Stimulated activated naive B cell treated with anti-CD40 and anti-IgM and Interleukin-4, amounts not matched to agents 10 μg/mL and 1 μg/mL and 100 μg/mL, for 72 hours (primary cell): ENCODE measurements at regions not wholly inside any gene's neighbourhood (a gene's known extent, or its start where the extent isn't known, plus 50 kb on each side); places are given as distances from the start of the nearest gene placed in this dataset.
"Not testable (repeated sequence)": the region's sequence is repeated elsewhere in the genome, so short reads cannot be mapped to it uniquely, and the experiment has no call there.

Source experiments
- ATAC-seq, 2 donors: fragments of 150-1000 bp; cut with Tn5 transposase; replicated peaks; 2 replicates each; pipeline ENCODE4 v1.10.0; 2021; ENCODE audit warnings: moderate library complexity in 1 of 2
- DNase-seq: peaks from one replicate; pipeline ENCODE4 v3.0.0; 2021
- H3K27ac Mint-ChIP-seq: one replicate; pipeline ENCODE4 v1.8.0; 2022; ENCODE audit warnings: mild to moderate bottlenecking, mixed read lengths
- H3K27me3 Mint-ChIP-seq, 2 donors: one replicate each; pipeline ENCODE4 v1.8.0; 2022; ENCODE audit warnings: mixed read lengths in 2 of 2
- H3K36me3 Mint-ChIP-seq, 2 donors: one replicate each; pipeline ENCODE4 v1.8.0; 2022; ENCODE audit warnings: mixed read lengths in 2 of 2, mild to moderate bottlenecking in 1 of 2
- H3K4me1 Mint-ChIP-seq, 2 donors: one replicate each; pipeline ENCODE4 v1.8.0; 2022; ENCODE audit warnings: mixed read lengths in 2 of 2, mild to moderate bottlenecking in 1 of 2
- H3K4me3 Mint-ChIP-seq, 2 donors: one replicate each; pipeline ENCODE4 v1.8.0; 2022; ENCODE audit warnings: mild to moderate bottlenecking in 2 of 2, mixed read lengths in 2 of 2, moderate library complexity in 1 of 2
- H3K9me3 Mint-ChIP-seq, 2 donors: one replicate each; pipeline ENCODE4 v1.8.0; 2022; ENCODE audit warnings: mixed read lengths in 2 of 2, mild to moderate bottlenecking in 1 of 2

DNA sequence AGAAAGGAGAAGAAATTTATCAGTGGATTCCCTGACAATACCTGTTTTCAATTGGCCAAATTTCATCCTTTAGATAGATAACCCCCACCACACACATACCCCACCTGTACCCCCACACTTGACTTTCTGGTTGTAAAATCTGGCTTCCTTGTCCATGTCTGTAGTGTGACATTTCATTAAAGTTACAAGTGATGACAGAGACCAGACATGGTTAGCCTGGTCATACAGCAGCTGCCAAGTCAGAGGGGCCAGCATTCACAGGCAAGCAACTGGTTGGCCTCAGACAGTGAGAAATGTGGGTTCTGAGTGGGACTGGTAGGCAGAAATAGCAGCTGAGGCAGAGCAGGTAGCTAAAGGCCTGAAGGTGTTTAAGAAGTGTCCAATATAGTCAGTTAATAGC is 238.6 kb upstream of the SOX14 start:
- Mint-ChIP-seq H3K36me3 (no peaks in the 10 kb centered on the region), H3K9me3 (peaks cover 2 to 8% of the 10 kb centered on the region in 2 donors), H3K4me1 (no peaks in the 10 kb centered on the region), H3K27me3 (no peaks in the 10 kb centered on the region), H3K27ac (no peak overlapping the region), H3K4me3 (no peak overlapping the region)
- no peak for DNase-seq
- no peak for ATAC-seq

GRCh38 chr3:137542049-137542448 is 222.1 kb upstream of the SOX14 start:
- no peak overlapping the region for H3K4me3 Mint-ChIP-seq
- peaks cover 9 to 13% of the 10 kb centered on the region in 2 donors for H3K9me3 Mint-ChIP-seq
- H3K27ac Mint-ChIP-seq: no peak overlapping the region

DNA sequence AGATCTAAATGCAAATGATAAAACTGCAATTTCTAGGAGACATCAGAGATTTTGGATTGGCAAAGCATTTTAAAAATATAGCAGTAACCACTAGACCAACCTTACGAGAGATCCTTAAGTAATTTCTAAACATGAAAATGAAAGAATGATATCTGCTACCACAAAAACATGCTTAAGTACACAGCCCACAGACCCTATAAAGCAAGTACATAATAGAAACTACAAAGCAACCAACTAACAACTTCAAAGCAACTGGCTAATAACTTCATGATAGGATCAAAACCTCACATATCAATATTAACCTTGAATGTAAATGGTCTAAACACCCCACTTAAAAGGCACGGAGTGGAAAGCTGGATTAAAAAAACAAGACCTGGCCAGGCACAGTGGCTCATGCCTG is 209.9 kb upstream of the SOX14 start:
- ATAC-seq: no peak
- H3K27ac Mint-ChIP-seq: no peak overlapping the region
- H3K4me1 Mint-ChIP-seq: no peaks in the 10 kb centered on the region
- H3K27me3 Mint-ChIP-seq: no peaks in the 10 kb centered on the region
- peaks cover 7 to 15% of the 10 kb centered on the region in 2 donors for H3K9me3 Mint-ChIP-seq
- no peak overlapping the region for H3K4me3 Mint-ChIP-seq
- no peak for DNase-seq
- H3K36me3 Mint-ChIP-seq: no peaks in the 10 kb centered on the region

More at GRCh38 chr3:137542049-137542448, 222.1 kb upstream of the SOX14 start:
- H3K4me1 Mint-ChIP-seq: no peaks in the 10 kb centered on the region
- DNase-seq (no peak), ATAC-seq (no peak)
- H3K36me3 Mint-ChIP-seq: no peaks in the 10 kb centered on the region
- H3K27me3 Mint-ChIP-seq: no peaks in the 10 kb centered on the region

GRCh38 chr3:137568880-137569279 is 195.2 kb upstream of the SOX14 start:
- DNase-seq (no peak), ATAC-seq (no peak)
- H3K4me1 Mint-ChIP-seq: no peaks in the 10 kb centered on the region
- H3K4me3 Mint-ChIP-seq: no peak overlapping the region
- H3K36me3 Mint-ChIP-seq: no peaks in the 10 kb centered on the region
- peaks cover 6 to 11% of the 10 kb centered on the region in 2 donors for H3K9me3 Mint-ChIP-seq
- H3K27ac Mint-ChIP-seq: no peak overlapping the region
- H3K27me3 Mint-ChIP-seq: no peaks in the 10 kb centered on the region

DNA sequence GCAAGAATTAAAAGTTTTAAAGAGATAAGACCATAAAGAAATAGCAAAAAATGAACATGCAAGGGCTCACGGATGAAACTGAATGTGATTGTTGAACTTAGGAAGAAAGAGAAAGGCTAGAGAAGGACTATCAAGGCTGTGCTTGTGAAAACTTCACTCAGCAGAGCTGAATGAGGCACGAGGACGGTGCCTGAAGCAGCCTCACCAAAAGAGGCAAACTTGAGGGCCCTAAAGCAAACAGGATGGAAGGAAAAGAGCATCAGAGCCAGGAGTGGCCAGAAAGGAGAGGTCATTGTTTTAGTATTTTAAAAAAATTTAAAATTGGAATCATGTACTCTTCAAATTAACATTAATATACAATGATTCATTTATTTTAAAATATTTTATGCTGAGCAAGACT is 191.2 kb upstream of the SOX14 start:
- Mint-ChIP-seq H3K4me1 (no peaks in the 10 kb centered on the region), H3K36me3 (no peaks in the 10 kb centered on the region), H3K27ac (no peak overlapping the region), H3K27me3 (no peaks in the 10 kb centered on the region), H3K9me3 (peaks cover under 1 to 1% of the 10 kb centered on the region in 2 donors), H3K4me3 (no peak overlapping the region)
- ATAC-seq (no peak), DNase-seq (no peak)

DNA sequence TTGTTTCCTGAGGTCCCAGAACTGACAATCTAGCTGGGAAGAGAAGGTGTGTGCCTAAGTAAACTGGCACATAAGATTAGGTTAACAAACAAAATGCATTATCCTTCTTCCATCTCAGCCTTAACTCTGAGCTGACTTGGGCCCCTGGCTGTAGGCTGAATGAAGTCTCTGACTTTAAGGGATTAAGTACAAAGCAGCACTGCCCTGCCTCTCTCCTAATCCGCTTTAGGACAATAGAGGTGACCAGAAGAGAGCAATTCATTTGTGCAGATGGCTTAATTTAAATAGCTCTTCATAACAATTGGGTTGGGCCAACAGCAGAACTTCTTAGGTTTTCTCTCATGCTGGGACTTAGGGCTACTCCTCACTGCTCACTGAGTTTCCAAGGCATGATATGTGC is 181.6 kb upstream of the SOX14 start:
- no peaks in the 10 kb centered on the region for H3K27me3 Mint-ChIP-seq
- DNase-seq: no peak
- H3K4me3 Mint-ChIP-seq: no peak overlapping the region
- peaks cover 11 to 12% of the 10 kb centered on the region in 2 donors for H3K9me3 Mint-ChIP-seq
- no peaks in the 10 kb centered on the region for H3K4me1 Mint-ChIP-seq
- no peaks in the 10 kb centered on the region for H3K36me3 Mint-ChIP-seq
- no peak for ATAC-seq
- H3K27ac Mint-ChIP-seq: no peak overlapping the region

- ATAC-seq: no peak
- DNase-seq: no peak
- no peaks in the 10 kb centered on the region for H3K36me3 Mint-ChIP-seq
- H3K27me3 Mint-ChIP-seq: no peaks in the 10 kb centered on the region
- H3K4me3 Mint-ChIP-seq: no peak overlapping the region
- H3K27ac Mint-ChIP-seq: no peak overlapping the region
- peaks cover 11 to 12% of the 10 kb centered on the region in 2 donors for H3K9me3 Mint-ChIP-seq
- no peaks in the 10 kb centered on the region for H3K4me1 Mint-ChIP-seq
Measured at GRCh38 chr3:137583256-137583655, 180.9 kb upstream of the SOX14 start.

DNA sequence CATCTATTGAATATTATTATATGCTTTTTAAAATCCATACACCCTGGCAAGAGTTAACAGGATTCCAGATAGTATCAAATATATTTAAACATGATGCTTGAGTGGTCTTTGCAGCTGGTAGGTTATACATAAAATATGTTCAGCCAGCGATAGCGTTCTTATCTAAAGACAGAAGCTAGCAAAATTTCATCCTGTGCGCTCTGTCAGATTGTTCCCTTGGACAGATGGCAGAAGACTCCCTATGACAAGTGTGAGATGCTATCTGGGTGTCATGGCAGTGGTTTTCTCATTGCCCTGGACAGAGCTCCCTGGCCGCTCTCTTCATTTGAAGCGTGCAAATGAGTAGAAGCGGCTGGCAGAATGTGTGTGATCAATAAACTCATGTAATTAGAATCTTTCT is 175.2 kb upstream of the SOX14 start:
- Mint-ChIP-seq H3K27ac (no peak overlapping the region), H3K4me3 (no peak overlapping the region), H3K4me1 (no peaks in the 10 kb centered on the region), H3K9me3 (peaks cover 5 to 13% of the 10 kb centered on the region in 2 donors), H3K36me3 (no peaks in the 10 kb centered on the region), H3K27me3 (no peaks in the 10 kb centered on the region)
- no peak for ATAC-seq
- DNase-seq: no peak

DNA sequence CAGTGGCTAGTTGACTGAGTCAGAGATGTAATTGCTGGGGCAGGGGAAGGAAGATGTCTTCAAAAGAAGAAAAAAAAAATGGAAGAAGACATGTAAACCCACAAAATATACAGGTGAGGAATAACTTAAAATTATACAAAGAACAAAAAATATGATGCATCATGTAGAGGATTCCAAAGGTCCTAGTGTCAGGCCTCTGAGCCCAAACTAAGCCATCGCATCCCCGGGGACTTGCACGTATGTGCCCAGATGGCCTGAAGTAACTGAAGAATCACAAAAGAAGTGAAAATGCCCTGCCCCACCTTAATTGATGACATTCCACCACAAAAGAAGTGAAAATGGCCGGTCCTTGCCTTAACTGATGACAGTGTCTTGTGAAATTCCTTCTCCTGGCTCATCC is 168.7 kb upstream of the SOX14 start:
- H3K9me3 Mint-ChIP-seq, H3K4me1 Mint-ChIP-seq, H3K27ac Mint-ChIP-seq: not testable (repeated sequence)

GRCh38 chr3:137610723-137611122 is 153.4 kb upstream of the SOX14 start:
- Mint-ChIP-seq H3K27ac (no peak overlapping the region), H3K36me3 (no peaks in the 10 kb centered on the region), H3K4me3 (no peak overlapping the region), H3K27me3 (no peaks in the 10 kb centered on the region), H3K9me3 (no peaks in the 10 kb centered on the region), H3K4me1 (no peaks in the 10 kb centered on the region)
- DNase-seq: no peak
- no peak for ATAC-seq

More for the DNA sequence above, 168.7 kb upstream of the SOX14 start:
- not testable (repeated sequence) for ATAC-seq, DNase-seq, H3K27me3 Mint-ChIP-seq, H3K36me3 Mint-ChIP-seq, H3K4me3 Mint-ChIP-seq

- DNase-seq: no peak
- H3K4me1 Mint-ChIP-seq: no peaks in the 10 kb centered on the region
- ATAC-seq: no peak
- H3K4me3 Mint-ChIP-seq: no peak overlapping the region
- H3K9me3 Mint-ChIP-seq: no peaks in the 10 kb centered on the region
- no peaks in the 10 kb centered on the region for H3K27me3 Mint-ChIP-seq
- no peaks in the 10 kb centered on the region for H3K36me3 Mint-ChIP-seq
- H3K27ac Mint-ChIP-seq: no peak overlapping the region
Measured at GRCh38 chr3:137612291-137612690, 151.8 kb upstream of the SOX14 start.

GRCh38 chr3:137615659-137616418 is 148.3 kb upstream of the SOX14 start:
- H3K27ac Mint-ChIP-seq: no peak overlapping the region
- no peaks in the 10 kb centered on the region for H3K4me1 Mint-ChIP-seq
- no peak overlapping the region for H3K4me3 Mint-ChIP-seq
- H3K27me3 Mint-ChIP-seq: no peaks in the 10 kb centered on the region
- H3K9me3 Mint-ChIP-seq: peaks cover 4 to 10% of the 10 kb centered on the region in 2 donors
- no peak for ATAC-seq
- H3K36me3 Mint-ChIP-seq: no peaks in the 10 kb centered on the region
- no peak for DNase-seq

DNA sequence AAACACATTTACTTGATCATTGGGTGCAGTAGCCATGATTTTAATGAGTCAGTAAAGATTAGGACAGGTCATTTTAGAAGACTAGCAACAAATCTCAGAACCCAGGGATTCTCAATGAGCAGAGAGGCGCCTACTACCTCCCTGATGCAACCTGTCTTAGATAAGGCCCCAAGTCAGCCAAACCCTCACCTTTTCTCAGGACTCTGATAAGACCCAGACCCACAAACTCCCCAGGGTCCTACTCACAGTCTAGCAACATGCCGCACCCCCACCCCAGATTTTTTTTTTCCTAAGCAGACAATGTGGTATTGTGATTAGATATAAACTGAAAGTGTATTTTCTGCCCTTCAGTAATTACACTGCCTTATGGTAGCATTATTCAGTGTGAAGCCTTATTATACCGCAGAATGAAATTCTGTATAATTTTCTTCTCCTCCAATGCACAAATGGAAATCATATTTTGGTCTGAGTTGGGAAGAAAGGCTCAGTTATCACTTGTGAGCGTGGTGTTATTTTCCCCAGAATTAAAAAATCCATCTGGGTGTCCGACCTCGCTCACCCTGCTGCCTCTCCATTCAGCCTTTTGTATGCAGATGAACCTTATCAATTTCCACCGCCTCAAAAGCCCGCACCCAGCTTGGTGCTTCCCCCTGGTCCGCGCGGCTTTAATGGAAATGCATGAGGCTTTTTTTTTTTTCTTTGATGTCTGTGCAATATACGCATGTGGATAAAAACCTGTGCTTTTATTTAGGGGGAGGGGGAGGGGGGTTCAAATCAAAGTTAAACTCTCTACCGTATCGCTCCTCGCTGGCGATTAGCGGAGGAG is 122.0 kb upstream of the SOX14 start:
- no peak overlapping the region for H3K4me3 Mint-ChIP-seq
- no peaks in the 10 kb centered on the region for H3K36me3 Mint-ChIP-seq
- no peaks in the 10 kb centered on the region for H3K4me1 Mint-ChIP-seq
- H3K27ac Mint-ChIP-seq: no peak overlapping the region
- no peak for DNase-seq
- peaks cover 0 to 1% of the 10 kb centered on the region in 2 donors for H3K9me3 Mint-ChIP-seq
- peaks cover 0 to 14% of the 10 kb centered on the region in 2 donors for H3K27me3 Mint-ChIP-seq
- no peak for ATAC-seq

- H3K27me3 Mint-ChIP-seq: peaks cover 0 to 14% of the 10 kb centered on the region in 2 donors
- no peak overlapping the region for H3K27ac Mint-ChIP-seq
- peaks cover 0 to 1% of the 10 kb centered on the region in 2 donors for H3K9me3 Mint-ChIP-seq
- no peak for ATAC-seq
- no peaks in the 10 kb centered on the region for H3K4me1 Mint-ChIP-seq
- H3K4me3 Mint-ChIP-seq: no peak overlapping the region
- no peak for DNase-seq
- H3K36me3 Mint-ChIP-seq: no peaks in the 10 kb centered on the region
Measured at GRCh38 chr3:137642831-137643230, 121.3 kb upstream of the SOX14 start.

GRCh38 chr3:137647179-137647578 is 116.9 kb upstream of the SOX14 start:
- DNase-seq: no peak
- ATAC-seq: no peak
- no peak overlapping the region for H3K27ac Mint-ChIP-seq
- H3K9me3 Mint-ChIP-seq: peaks cover 0 to 4% of the 10 kb centered on the region in 2 donors
- H3K4me3 Mint-ChIP-seq: no peak overlapping the region
- no peaks in the 10 kb centered on the region for H3K4me1 Mint-ChIP-seq
- H3K27me3 Mint-ChIP-seq: peaks cover 5 to 6% of the 10 kb centered on the region in 2 donors
- H3K36me3 Mint-ChIP-seq: no peaks in the 10 kb centered on the region
